Glomerular visceral epithelial cell (primary cell): ENCODE measurements at regions not wholly inside any gene's neighbourhood (a gene's known extent, or its start where the extent isn't known, plus 50 kb on each side); places are given as distances from the start of the nearest gene placed in this dataset.
A peak's percentile ranks its signal among the peaks of the same experiment; 100 is the strongest.
"Not testable (repeated sequence)": the region's sequence is repeated elsewhere in the genome, so short reads cannot be mapped to it uniquely, and the experiment has no call there.

Experiments used
- DNase-seq: peaks from one replicate; pipeline ENCODE4 v3.0.0-alpha.2; 2016; ENCODE audit errors: extremely low spot score

DNA sequence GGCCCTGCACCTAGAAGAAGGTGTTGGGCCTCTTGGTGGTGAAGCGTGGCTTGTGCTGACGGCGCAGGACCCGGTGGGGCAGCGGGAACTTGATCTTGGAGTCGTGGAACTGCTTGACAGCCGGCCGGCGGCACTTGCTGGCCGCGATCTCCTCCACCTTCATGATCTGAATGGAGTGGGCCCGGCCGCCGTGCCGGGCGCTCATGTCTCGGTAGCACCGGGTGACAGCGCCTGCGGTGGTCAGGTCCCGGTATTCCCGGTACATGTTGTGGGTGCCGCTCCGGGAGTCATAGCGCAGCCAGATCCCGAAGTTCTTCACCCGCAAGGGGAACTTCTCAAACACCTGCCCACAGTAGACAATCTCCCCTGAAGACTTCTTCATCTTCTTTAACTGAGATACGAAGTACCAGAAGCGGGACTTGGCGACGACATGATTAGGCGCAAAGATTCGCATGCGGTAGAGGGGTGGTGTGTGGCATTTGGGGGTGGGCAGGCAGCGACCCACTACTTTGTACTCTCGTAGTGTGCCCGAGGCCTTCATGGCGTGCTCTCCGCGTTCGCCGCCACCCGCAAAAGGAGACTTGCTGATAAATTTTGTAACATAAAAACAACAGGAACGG lies 92.1 kb upstream of the MSH6 start:
- not testable (repeated sequence) for DNase-seq

DNA sequence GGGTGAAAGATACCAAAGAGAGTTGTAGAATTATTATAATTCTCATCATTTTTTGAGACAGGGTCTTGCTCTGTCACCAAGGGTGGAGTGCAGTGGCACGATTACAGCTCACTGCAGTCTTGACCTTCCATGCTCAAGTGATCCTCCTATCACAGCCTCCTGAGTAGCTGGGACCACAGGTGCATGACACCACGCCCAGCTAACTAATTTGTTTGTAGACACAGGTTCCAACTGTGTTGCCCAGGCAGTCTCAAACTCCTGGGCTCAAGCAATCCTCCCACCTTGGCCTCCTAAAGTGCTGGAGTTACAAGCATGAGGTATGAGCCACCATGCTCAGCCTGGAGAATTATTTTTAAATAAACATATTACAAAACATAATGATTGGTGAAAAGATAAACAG lies 92.8 kb upstream of the MSH6 start:
- DNase-seq, result no peak

GRCh38 chr2:47689118-47689517 lies 93.8 kb upstream of the MSH6 start:
- not testable (repeated sequence) for DNase-seq

DNA sequence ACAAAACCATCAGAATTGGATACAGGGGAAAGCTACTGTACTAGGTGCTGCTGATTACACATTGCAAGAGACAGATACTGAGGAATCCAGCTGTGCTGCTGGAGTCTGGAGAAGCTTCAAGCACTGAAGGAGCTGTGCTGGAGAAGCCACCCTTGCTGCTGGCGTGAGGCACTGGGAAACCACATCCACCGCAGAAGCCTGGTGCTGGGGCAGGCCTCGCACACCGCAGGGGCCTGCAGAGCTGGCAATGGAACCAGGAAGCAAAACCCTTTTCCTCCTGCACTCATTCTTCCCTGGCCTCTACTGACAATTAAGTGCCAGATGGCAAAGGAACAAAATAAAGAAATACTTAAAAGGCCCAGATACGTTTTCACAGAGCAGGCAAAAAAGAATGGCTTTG lies 94.4 kb upstream of the MSH6 start:
- no peak for DNase-seq

- DNase-seq, result no peak
These were observed 95.1 kb upstream of the MSH6 start for GRCh38 chr2:47687856-47688255.

DNA sequence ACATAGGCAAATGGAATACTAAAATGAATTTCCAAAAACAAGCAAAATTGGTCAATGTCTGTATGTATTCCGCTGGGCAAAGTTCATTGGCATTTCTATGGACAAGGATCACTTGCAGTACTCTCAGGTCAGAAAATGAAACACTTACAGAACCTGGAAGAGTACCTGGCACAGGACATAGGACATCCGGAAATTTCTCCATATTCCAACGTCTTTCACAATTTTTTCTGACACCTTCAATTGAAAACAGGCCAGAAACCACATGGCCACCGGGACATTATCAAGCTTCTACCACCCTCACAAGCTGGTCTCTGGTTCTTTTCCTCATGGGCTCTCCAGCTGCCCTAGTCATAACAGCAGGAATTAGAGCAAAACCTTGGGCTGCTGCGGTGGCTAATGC lies 96.9 kb upstream of the MSH6 start:
- no peak for DNase-seq

DNA sequence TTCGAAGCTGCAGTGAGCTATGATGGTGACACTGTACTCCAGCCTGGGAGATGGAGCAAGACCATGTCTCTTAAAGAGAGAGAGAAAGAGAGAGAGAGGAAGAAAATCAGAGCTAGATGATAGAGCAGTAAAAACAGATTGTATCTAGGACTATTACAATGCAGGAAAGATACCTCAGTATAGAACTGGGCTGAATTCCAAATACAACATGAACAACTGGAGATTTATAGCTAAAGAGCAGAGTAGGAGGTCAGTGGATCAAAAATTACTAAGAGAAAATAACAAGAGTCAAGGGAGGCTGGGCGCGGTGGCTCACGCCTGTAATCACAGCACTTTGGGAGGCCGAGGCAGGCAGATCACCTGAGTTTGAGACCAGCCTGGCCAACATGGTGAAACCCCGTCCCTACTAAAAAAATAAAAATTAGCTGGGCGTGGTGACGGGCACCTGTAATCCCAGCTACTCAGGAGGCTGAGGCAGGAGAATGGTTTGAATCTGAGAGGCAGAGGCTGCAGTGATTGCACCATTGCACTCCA lies 100.7 kb upstream of the MSH6 start:
- no peak for DNase-seq

GRCh38 chr2:47676261-47676926 lies 105.6 kb upstream of the KCNK12 start:
- no peak for DNase-seq

DNA sequence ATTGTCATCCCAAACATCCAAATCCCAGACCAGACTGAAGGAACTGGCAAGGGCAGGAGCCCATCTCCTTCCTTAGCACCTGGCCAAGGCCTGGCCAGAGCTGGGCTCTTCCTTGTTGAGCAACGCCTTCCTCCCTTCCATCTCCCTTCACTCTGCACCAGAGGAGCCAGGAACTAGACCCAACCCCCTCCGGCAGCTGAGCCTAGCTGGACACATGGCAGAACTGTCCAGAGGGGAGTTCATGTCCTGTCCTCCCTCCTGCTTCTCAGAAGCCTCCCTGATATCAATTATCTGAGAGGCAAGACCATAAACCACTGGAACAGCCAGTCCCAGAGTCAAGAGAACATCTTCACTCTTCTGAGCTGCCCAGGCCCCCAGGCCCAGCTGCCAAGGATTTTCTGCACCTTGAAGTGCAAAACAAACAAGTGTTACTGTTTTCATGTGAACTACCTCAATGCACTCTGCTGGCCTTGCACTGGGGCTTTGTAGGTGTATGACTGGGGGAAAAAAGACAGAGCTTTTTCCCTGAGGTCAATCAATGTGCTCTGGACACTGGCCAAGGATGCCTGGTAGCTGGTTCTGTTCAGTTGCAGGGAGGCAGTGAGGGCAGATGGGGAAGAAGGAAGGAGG lies 104.5 kb upstream of the KCNK12 start:
- DNase-seq, result no peak

- no peak for DNase-seq
These were observed 95.5 kb upstream of the KCNK12 start for GRCh38 chr2:47666332-47666731.

DNA sequence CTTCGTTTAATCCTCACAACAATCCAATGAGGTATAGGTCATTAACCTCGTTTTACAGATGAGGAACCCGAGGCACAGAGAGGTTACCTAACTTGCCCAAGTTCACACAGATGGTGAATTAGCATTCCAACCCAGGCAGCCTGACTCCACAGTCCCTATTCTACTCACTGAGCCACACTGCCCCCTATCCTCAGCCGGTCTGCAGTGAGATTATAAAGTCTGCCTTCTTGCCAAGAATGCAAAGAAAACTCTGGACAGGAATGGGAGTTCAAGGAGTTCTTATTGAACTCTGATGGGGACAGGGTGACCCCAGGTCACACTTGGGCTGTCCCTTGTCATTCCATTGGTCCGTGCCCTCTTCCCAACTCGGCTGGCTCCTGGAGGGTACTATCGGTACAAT lies 94.0 kb upstream of the KCNK12 start:
- no peak for DNase-seq

DNA sequence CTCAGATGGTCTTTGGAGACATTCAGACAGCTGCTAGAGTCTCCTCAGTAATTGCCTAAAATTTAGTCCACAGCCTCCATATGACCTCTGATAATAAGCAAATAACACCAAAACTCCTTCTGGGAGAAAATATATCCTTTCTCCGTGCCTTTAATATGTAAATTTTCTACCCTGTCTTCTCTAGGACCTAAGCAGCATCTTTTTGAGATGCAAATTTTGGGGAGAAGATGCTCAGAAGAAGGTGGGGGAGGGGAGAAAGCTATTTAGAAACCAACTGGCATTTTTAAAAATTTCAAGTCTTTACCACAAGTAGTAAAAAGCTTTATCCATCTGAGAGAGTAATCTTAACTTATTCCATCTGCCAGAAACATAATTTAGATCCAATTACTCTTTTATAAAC lies 91.8 kb upstream of the KCNK12 start:
- no peak for DNase-seq

DNA sequence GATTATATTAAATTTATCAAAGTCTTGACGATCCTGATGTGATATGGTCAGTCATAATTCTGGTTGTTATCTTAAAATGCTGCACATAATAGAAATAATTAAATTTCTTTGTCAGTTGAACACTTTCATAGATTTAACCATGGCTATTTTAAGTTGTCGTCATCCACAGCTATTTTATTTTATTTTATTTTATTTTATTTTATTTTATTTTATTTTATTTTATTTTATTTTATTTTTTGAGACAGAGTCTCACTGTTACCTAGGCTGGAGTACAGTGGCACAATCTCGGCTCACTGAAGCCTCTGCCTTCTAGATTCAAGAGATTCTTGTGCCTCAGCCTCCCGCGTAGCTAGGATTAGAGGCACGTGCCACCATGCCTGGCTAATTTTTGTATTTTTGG lies 90.5 kb upstream of the KCNK12 start:
- no peak for DNase-seq

GRCh38 chr2:47660168-47660567 lies 89.4 kb upstream of the KCNK12 start:
- DNase-seq, result no peak

DNA sequence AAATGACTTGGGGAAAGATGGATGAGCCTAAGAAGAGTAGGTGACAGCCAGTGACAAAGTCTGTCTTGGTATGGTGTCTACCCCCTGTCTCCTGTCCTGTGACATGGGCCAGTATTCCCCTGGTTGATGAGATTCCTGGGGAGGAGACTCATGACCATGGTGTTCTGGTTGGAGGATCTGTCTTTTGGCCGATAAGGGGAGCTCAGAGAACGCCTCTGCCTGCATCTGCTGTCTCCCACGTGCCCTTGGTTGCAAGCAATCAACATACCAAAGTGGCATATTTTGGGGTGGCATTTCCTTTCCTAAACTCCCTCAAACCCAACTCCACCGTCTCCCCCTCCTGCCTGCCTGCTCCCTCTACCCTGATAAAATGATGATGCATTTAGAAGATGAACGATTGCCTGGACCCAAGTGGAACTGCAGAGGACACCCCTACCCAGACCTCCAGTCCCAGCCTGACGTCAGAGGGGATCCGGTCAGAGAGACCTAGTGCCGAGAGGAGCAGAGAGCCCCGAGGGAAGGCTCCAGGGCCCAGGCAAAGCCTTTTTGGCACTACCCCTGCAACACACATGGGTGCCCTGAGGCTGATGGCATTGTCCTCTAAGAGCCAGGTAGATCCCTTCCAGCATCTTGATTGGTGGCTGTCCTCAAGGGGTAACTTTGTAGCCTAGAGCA lies 88.0 kb upstream of the KCNK12 start:
- no peak for DNase-seq

DNA sequence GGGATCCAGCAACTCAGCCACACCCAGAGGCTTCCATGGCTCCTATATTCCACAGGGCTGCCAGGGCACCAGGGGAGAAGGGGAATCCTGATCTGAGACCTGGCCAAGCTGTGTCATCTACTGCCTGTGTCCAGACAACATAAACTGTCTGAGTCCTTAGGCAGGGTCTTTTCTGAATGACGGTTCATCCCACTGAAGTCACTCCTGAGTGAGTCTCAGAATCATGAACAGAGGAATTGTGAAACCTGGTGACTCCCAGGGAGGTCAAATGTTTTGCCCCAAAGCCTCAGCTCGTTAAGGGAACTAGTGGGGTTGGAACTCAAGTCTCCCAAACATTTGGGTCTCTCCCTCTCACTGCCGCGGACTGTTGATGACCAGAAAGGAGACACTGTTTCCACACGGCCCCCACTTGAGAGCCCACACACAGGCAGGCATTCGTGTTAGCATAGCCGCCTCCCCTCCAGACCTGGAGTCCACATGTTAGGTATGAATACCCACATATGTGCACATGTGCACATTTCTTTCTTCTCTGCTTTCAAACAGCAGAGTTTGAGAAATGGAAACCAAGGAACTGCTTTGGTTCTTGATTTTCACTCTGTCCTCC lies 87.2 kb upstream of the KCNK12 start:
- DNase-seq, result no peak

DNA sequence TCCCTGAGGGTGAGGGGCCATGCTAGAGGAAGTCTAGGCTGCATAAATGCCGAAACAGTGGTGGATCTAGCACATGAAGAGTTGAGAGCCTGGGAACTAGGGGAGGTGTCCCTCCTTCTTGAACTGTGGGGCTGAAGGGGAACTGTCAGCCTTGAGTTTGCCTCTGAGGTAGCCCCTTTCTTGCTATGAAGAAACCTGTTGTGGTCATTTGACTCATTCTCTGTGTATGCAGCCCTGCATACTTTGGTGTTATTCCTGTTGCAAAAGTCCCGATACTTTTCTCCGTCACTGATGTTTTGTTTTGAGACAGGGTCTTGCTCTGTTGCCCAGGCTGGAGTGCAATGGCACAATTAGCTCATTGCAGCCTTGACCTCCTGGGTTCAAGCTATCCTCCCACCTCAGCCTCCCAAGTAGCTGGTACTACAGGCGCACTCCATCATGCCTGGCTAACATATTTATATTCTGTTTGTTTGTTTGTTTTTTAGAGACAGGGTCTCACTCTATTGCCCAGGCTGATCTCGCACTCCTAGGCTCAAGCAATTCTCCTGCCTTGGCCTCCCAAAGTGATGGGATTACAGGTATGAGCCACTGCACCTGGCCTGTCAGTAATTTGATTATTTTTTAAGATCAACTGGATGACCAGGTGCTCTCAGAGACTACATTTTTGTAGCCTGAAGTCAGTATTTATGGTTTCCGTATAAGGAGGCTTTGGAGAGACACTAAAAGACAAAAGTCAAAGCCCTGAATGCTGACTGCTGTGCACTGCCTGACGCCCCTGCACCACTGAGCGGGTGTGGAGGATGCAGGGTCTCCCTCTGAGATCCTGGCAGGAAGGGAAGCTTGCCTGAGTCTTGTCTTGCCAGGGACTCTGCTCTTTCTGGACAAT lies 86.2 kb upstream of the KCNK12 start:
- DNase-seq, result peak; percentile 9

DNA sequence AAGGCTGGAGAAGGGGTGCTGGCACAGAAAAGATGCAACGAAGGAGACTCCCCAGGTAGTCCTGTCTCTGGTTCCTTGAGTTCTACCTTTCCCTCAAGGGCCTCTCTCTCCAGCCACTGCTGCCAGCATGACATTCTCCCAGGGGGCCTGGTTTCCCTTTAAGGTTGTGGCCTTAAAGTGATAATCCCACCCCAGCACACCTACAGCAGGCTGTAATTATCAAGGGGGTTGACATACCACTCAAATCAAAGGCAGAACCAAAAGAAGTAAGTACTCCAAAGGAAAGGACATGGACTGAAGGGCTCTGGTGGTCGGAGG lies 84.7 kb upstream of the KCNK12 start:
- DNase-seq, result no peak

- DNase-seq, result no peak
These were observed 84.2 kb upstream of the KCNK12 start for GRCh38 chr2:47654790-47655562.
